Stimulated activated CD4-positive, alpha-beta T cell treated with anti-CD3 and anti-CD28 coated beads, Interleukin-2, amount 100 ng/mL, for 48 hours (primary cell): ENCODE measurements at regions not wholly inside any gene's neighbourhood (a gene's known extent, or its start where the extent isn't known, plus 50 kb on each side); places are given as distances from the start of the nearest gene placed in this dataset.

Source experiments
- DNase-seq, 2 donors: peaks; one replicate each; pipeline ENCODE4 v3.0.0-alpha.2; 2020

GRCh38 chr10:63866747-63867140, 345.5 kb downstream of the REEP3 start:
- DNase-seq: no peak

- DNase-seq: no peak
Measured at GRCh38 chr10:63878428-63878827, 357.2 kb downstream of the REEP3 start.

- no peak for DNase-seq
Measured at GRCh38 chr10:63883861-63884260, 362.7 kb downstream of the REEP3 start.

GRCh38 chr10:63884426-63884825, 363.2 kb downstream of the REEP3 start:
- DNase-seq: no peak

- DNase-seq: no peak
Measured at GRCh38 chr10:63885156-63885555, 364.0 kb downstream of the REEP3 start.

GRCh38 chr10:63886281-63887022, 365.3 kb downstream of the REEP3 start:
- no peak for DNase-seq

GRCh38 chr10:63887023-63887589, 365.9 kb downstream of the REEP3 start:
- no peak for DNase-seq

- DNase-seq: no peak
Measured at GRCh38 chr10:63887600-63888370, 366.6 kb downstream of the REEP3 start.

GRCh38 chr10:63889803-63890202, 368.6 kb downstream of the REEP3 start:
- DNase-seq: no peak

GRCh38 chr10:63896992-63897391, 375.8 kb downstream of the REEP3 start:
- no peak for DNase-seq

GRCh38 chr10:63899673-63900300, 378.6 kb downstream of the REEP3 start:
- DNase-seq: no peak

GRCh38 chr10:63901228-63901627, 380.0 kb downstream of the REEP3 start:
- DNase-seq: no peak

- no peak for DNase-seq
Measured at GRCh38 chr10:63901881-63902280, 380.7 kb downstream of the REEP3 start.

GRCh38 chr10:63910806-63911205, 389.6 kb downstream of the REEP3 start:
- no peak for DNase-seq

- no peak for DNase-seq
Measured at GRCh38 chr10:63915240-63915639, 394.0 kb downstream of the REEP3 start.

GRCh38 chr10:63917363-63917762, 396.2 kb downstream of the REEP3 start:
- DNase-seq: no peak

- DNase-seq: no peak
Measured at GRCh38 chr10:63919575-63920279, 398.5 kb downstream of the REEP3 start.

- DNase-seq: no peak
Measured at GRCh38 chr10:63920926-63921325, 399.7 kb downstream of the REEP3 start.

- DNase-seq: no peak
Measured at GRCh38 chr10:63921908-63922467, 400.8 kb downstream of the REEP3 start.

- no peak for DNase-seq
Measured at GRCh38 chr10:63922468-63923284, 401.5 kb downstream of the REEP3 start.

- no peak for DNase-seq
Measured at GRCh38 chr10:63929831-63930467, 408.7 kb downstream of the REEP3 start.
